DOHH2 (cell line): ENCODE measurements at regions not wholly inside any gene's neighbourhood (a gene's known extent, or its start where the extent isn't known, plus 50 kb on each side); places are given as distances from the start of the nearest gene placed in this dataset.

Experiments
- EZH2phosphoT487 ChIP-seq: fragments of 200-600 bp; sonication (generic); IDR thresholded peaks from 2 replicates; pipeline ENCODE4 v1.6.1; 2017; ENCODE audit warnings: borderline replicate concordance, mild to moderate bottlenecking, antibody characterized with exemption, low read length, moderate library complexity, mixed read lengths
- TF ChIP-seq, protein P1 (sequence below): fragments of 200-600 bp; sonication (generic); IDR thresholded peaks from one replicate; pipeline ENCODE4 v1.5.1; 2014; ENCODE audit warnings: antibody characterized with exemption, mild to moderate bottlenecking, low read depth, low read length; ENCODE audit not compliant: poor library complexity, severe bottlenecking

DNA sequence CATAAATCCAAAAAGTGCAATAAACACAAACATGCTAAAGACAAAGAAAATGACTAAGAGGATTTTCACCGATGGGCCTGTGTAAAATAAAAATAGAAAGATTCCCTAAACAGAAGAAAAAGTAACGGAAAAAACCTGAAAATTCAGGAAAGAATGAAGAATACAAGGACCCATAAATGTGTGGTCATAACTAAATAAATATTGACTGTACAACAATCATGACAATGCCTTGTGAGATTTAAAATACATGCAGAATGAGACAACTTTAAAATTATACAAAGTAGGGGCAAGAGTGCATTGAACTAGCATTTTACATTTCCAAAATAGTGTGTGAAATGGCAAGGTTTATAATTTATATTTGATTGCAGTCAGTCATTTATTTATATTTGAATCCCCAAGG, 409.1 kb upstream of the ANKRD30A start:
- TF ChIP-seq, protein P1, sequence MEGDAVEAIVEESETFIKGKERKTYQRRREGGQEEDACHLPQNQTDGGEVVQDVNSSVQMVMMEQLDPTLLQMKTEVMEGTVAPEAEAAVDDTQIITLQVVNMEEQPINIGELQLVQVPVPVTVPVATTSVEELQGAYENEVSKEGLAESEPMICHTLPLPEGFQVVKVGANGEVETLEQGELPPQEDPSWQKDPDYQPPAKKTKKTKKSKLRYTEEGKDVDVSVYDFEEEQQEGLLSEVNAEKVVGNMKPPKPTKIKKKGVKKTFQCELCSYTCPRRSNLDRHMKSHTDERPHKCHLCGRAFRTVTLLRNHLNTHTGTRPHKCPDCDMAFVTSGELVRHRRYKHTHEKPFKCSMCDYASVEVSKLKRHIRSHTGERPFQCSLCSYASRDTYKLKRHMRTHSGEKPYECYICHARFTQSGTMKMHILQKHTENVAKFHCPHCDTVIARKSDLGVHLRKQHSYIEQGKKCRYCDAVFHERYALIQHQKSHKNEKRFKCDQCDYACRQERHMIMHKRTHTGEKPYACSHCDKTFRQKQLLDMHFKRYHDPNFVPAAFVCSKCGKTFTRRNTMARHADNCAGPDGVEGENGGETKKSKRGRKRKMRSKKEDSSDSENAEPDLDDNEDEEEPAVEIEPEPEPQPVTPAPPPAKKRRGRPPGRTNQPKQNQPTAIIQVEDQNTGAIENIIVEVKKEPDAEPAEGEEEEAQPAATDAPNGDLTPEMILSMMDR = no peak
- no peak for TF ChIP-seq EZH2phosphoT487
